Endothelial cell (in vitro differentiated cells): ENCODE measurements at regions not wholly inside any gene's neighbourhood (a gene's known extent, or its start where the extent isn't known, plus 50 kb on each side); places are given as distances from the start of the nearest gene placed in this dataset.

Experiments
- DNase-seq: peaks from one replicate; pipeline ENCODE4 v3.0.0; 2021; ENCODE audit warnings: low spot score
- H3K27ac Mint-ChIP-seq: one replicate; pipeline ENCODE4 v1.8.0; 2021; ENCODE audit warnings: mixed read lengths, inconsistent platforms; ENCODE audit not compliant: unreplicated experiment
- H3K27me3 Mint-ChIP-seq: one replicate; pipeline ENCODE4 v1.8.0; 2021; ENCODE audit warnings: mild to moderate bottlenecking, moderate library complexity, mixed read lengths, inconsistent platforms; ENCODE audit not compliant: unreplicated experiment
- H3K36me3 Mint-ChIP-seq: one replicate; pipeline ENCODE4 v1.8.0; 2021; ENCODE audit warnings: mild to moderate bottlenecking, low read depth, mixed read lengths, inconsistent platforms; ENCODE audit not compliant: unreplicated experiment
- H3K4me1 Mint-ChIP-seq: one replicate; pipeline ENCODE4 v1.8.0; 2021; ENCODE audit warnings: mild to moderate bottlenecking, mixed read lengths, inconsistent platforms; ENCODE audit not compliant: unreplicated experiment
- H3K4me3 Mint-ChIP-seq: one replicate; pipeline ENCODE4 v1.8.0; 2021; ENCODE audit warnings: mild to moderate bottlenecking, mixed read lengths, inconsistent platforms; ENCODE audit not compliant: unreplicated experiment
- H3K9me3 Mint-ChIP-seq: one replicate; pipeline ENCODE4 v1.8.0; 2021; ENCODE audit warnings: mixed read lengths, inconsistent platforms; ENCODE audit not compliant: unreplicated experiment
- CTCF ChIP-seq: fragments of 200-600 bp; sonication (generic); IDR thresholded peaks from one replicate; pipeline ENCODE4 v1.5.0; 2021; ENCODE audit warnings: antibody characterized with exemption; ENCODE audit not compliant: unreplicated experiment

GRCh38 chr18:8977166-8977565, 125.3 kb upstream of the NDUFV2 start:
- peaks cover 2% of the 10 kb centered on the region for H3K27me3 Mint-ChIP-seq
- no peaks in the 10 kb centered on the region for H3K36me3 Mint-ChIP-seq
- no peak overlapping the region for H3K27ac Mint-ChIP-seq
- no peak for DNase-seq
- TF ChIP-seq CTCF: no peak
- H3K4me3 Mint-ChIP-seq: no peak overlapping the region
- H3K9me3 Mint-ChIP-seq: no peaks in the 10 kb centered on the region
- no peaks in the 10 kb centered on the region for H3K4me1 Mint-ChIP-seq

- Mint-ChIP-seq H3K4me1 (no peaks in the 10 kb centered on the region), H3K4me3 (no peak overlapping the region), H3K27me3 (peaks cover 2% of the 10 kb centered on the region), H3K27ac (no peak overlapping the region), H3K36me3 (no peaks in the 10 kb centered on the region), H3K9me3 (no peaks in the 10 kb centered on the region)
- DNase-seq: no peak
- no peak for TF ChIP-seq CTCF
Measured at GRCh38 chr18:8977701-8978100, 124.8 kb upstream of the NDUFV2 start.

DNA sequence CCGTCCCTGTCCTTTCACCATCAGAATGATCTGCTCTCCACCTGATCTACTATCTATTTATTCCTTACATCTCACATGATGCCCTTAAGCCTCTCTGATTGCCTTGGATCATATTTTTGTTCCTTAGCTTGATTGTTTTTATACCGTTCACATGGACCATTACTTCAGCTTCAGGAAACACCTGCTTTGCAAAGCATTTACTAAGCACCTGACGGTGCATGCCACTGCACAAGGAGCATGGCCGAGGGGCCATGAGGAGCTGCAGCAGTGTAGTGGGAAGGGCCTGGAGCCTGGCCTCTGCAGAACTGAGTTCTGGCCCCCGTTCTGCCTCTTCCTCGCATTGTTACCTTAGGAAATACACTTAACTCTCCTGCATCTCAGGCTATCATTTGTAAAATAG, 124.1 kb upstream of the NDUFV2 start:
- Mint-ChIP-seq H3K4me1 (no peaks in the 10 kb centered on the region), H3K9me3 (no peaks in the 10 kb centered on the region), H3K36me3 (no peaks in the 10 kb centered on the region), H3K27ac (no peak overlapping the region), H3K4me3 (no peak overlapping the region), H3K27me3 (peaks cover 2% of the 10 kb centered on the region)
- TF ChIP-seq CTCF: no peak
- no peak for DNase-seq

DNA sequence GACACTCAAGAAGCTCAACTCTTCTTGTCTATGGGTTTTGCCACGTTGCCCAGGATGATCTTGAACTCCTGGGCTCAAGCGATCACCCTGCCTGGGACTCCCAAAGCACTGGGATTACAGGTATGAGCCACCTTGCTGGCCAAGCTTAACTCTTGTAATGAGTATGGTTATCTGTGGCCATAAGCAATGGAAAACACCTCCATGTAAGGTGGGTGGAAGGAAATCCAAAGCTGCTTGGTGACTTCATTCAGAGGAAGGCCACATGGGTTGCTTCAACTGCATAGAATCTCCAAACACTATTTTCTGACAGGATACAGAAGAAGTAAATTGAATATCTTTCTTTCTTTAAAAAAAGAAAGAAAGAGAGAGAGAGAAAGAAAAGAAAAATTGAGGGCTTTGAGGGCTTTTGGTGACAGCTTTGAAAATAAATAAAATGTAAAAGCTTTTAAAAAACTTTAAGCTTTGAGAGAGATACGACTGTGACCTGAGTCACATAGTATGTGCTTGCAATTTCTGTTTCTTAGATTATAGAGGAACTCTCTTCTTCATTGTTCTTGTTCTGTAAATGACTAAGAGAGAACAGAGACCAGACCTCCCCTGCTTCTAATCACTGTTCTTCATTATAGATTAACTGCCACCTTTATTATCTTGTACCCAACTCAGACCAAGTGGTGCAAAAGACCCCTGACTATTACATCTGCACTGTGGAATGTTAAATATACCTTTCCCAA, 123.1 kb upstream of the NDUFV2 start:
- no peak for TF ChIP-seq CTCF
- Mint-ChIP-seq H3K36me3 (no peaks in the 10 kb centered on the region), H3K27me3 (peaks cover 2% of the 10 kb centered on the region), H3K9me3 (no peaks in the 10 kb centered on the region), H3K27ac (no peak overlapping the region), H3K4me3 (no peak overlapping the region), H3K4me1 (no peaks in the 10 kb centered on the region)
- DNase-seq: no peak

GRCh38 chr18:8980496-8980895, 122.0 kb upstream of the NDUFV2 start:
- Mint-ChIP-seq H3K4me3 (no peak overlapping the region), H3K36me3 (no peaks in the 10 kb centered on the region), H3K9me3 (no peaks in the 10 kb centered on the region), H3K27ac (no peak overlapping the region), H3K4me1 (no peaks in the 10 kb centered on the region), H3K27me3 (peaks cover 1% of the 10 kb centered on the region)
- DNase-seq: no peak
- TF ChIP-seq CTCF: no peak
